ENCODE measurements at regions not wholly inside any gene's neighbourhood (a gene's known extent, or its start where the extent isn't known, plus 50 kb on each side); places are given as distances from the start of the nearest gene placed in this dataset.

- no peak overlapping the region for H3K4me3 ChIP-seq (ENCODE audit: low read depth, low read length)
- H3K9ac ChIP-seq (ENCODE audit: low read length): no peak overlapping the region
- H2BK120ac ChIP-seq (ENCODE audit: insufficient read depth, low read length, poor library complexity): no peak overlapping the region
- H2AK5ac ChIP-seq (ENCODE audit: low read length): no peak overlapping the region
- no peak overlapping the region for H2BK5ac ChIP-seq (ENCODE audit: low read depth, low read length, poor library complexity)
- no peak overlapping the region for H3K18ac ChIP-seq (ENCODE audit: low read length)
- no peak overlapping the region for H4K91ac ChIP-seq (ENCODE audit: low read depth, low read length)
- H3K14ac ChIP-seq (ENCODE audit: low read length): no peak overlapping the region
- H2BK12ac ChIP-seq (ENCODE audit: low read length): no peak overlapping the region
- H3K79me1 ChIP-seq (ENCODE audit: low read length): no peaks in the 10 kb centered on the region
- H3K27me3 ChIP-seq (ENCODE audit: insufficient read depth, low read length): no peaks in the 10 kb centered on the region
- no peaks in the 10 kb centered on the region for H3K9me3 ChIP-seq (ENCODE audit: insufficient read depth, low read depth, low read length)
- no peak overlapping the region for H4K12ac ChIP-seq (ENCODE audit: low read depth, low read length)
- H4K8ac ChIP-seq (ENCODE audit: low read depth, low read length): no peak overlapping the region
- H3K4ac ChIP-seq (ENCODE audit: low read depth, low read length): no peak overlapping the region
- no peaks in the 10 kb centered on the region for H3K36me3 ChIP-seq (ENCODE audit: control insufficient read depth in 1 of 2, insufficient read depth in 2 of 2, low read length in 2 of 2)
- H3K79me2 ChIP-seq (ENCODE audit: control insufficient read depth, insufficient read depth, low read length, poor library complexity): no peaks in the 10 kb centered on the region
- no peak overlapping the region for H3K23ac ChIP-seq (ENCODE audit: low read length)
- H3K4me2 ChIP-seq (ENCODE audit: low read length): no peak overlapping the region
- H3K4me1 ChIP-seq (ENCODE audit: control insufficient read depth in 1 of 2, insufficient read depth in 2 of 2, low read length in 2 of 2): no peaks in the 10 kb centered on the region
- no peak for DNase-seq
- no peak overlapping the region for H3K27ac ChIP-seq (ENCODE audit: low read depth, low read length)
- no peak overlapping the region for H2AFZ ChIP-seq (ENCODE audit: insufficient read depth, low read length, poor library complexity)
- WGBS (ENCODE audit: extremely low coverage, insufficient coverage, insufficient read length): no CpG with 5 or more reads among the region's 2 CpGs
Observed at GRCh38 chr16:52647588-52647987, 100.6 kb upstream of the TOX3 start.

DNA sequence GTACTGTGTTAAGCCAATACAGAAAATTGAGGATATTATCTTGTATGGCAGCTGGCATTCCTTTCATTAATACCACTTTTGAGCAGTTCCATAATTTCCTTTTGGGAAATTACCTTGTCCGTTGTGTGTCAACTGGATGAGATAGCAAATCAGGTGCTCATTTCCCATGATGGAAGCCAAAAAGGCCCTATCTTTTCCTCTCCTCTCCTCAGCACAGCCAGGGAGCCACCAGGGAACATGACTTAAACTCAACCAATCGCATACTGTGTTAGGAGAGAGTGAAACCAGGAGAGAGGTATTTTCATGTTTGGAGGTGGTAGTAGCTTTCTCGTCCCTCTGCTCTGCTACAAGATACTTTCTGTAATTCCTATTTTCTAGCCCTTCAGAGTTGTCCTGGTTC, 96.1 kb upstream of the TOX3 start:
- Histone ChIP-seq H3K9me3 (ENCODE audit: insufficient read depth, low read depth, low read length) (no peaks in the 10 kb centered on the region), H3K36me3 (ENCODE audit: control insufficient read depth in 1 of 2, insufficient read depth in 2 of 2, low read length in 2 of 2) (no peaks in the 10 kb centered on the region), H3K4me3 (ENCODE audit: low read depth, low read length) (no peak overlapping the region), H3K79me1 (ENCODE audit: low read length) (no peaks in the 10 kb centered on the region), H3K9ac (ENCODE audit: low read length) (no peak overlapping the region), H3K27me3 (ENCODE audit: insufficient read depth, low read length) (no peaks in the 10 kb centered on the region), H3K14ac (ENCODE audit: low read length) (no peak overlapping the region), H3K4me2 (ENCODE audit: low read length) (no peak overlapping the region), H3K4me1 (ENCODE audit: control insufficient read depth in 1 of 2, insufficient read depth in 2 of 2, low read length in 2 of 2) (no peaks in the 10 kb centered on the region), H2BK12ac (ENCODE audit: low read length) (no peak overlapping the region), H2BK120ac (ENCODE audit: insufficient read depth, low read length, poor library complexity) (no peak overlapping the region), H4K12ac (ENCODE audit: low read depth, low read length) (no peak overlapping the region), H2BK5ac (ENCODE audit: low read depth, low read length, poor library complexity) (no peak overlapping the region), H3K23ac (ENCODE audit: low read length) (no peak overlapping the region), H4K91ac (ENCODE audit: low read depth, low read length) (no peak overlapping the region), H4K8ac (ENCODE audit: low read depth, low read length) (no peak overlapping the region), H2AK5ac (ENCODE audit: low read length) (no peak overlapping the region), H3K4ac (ENCODE audit: low read depth, low read length) (no peak overlapping the region), H2AFZ (ENCODE audit: insufficient read depth, low read length, poor library complexity) (no peak overlapping the region), H3K79me2 (ENCODE audit: control insufficient read depth, insufficient read depth, low read length, poor library complexity) (no peaks in the 10 kb centered on the region), H3K18ac (ENCODE audit: low read length) (no peak overlapping the region), H3K27ac (ENCODE audit: low read depth, low read length) (no peak overlapping the region)
- no peak for DNase-seq
- no CpG with 5 or more reads among the region's 3 CpGs for WGBS (ENCODE audit: extremely low coverage, insufficient coverage, insufficient read length)

DNA sequence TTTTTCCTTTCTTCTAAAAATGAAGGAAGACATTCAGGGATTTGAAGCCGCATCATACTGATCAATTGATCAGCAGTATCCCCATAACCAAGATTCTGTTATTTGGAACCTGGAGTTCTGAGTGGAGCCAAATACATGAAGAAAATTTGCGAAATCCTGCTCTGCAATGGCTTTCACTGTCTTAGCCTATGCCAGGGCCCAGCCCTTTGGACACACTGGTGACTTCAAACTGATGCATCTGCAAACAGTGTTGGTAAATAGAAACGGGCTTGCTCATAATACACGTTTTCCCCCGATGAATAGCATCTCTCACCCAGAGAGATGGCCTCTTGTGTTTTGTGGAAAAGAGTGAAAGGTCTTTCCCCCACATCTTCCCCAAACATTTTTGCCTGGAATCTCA, 87.6 kb upstream of the TOX3 start:
- Histone ChIP-seq H3K4me2 (ENCODE audit: low read length) (no peak overlapping the region), H3K9ac (ENCODE audit: low read length) (no peak overlapping the region), H3K18ac (ENCODE audit: low read length) (no peak overlapping the region), H4K12ac (ENCODE audit: low read depth, low read length) (no peak overlapping the region), H2BK5ac (ENCODE audit: low read depth, low read length, poor library complexity) (no peak overlapping the region), H2BK120ac (ENCODE audit: insufficient read depth, low read length, poor library complexity) (no peak overlapping the region), H3K79me1 (ENCODE audit: low read length) (no peaks in the 10 kb centered on the region), H2AFZ (ENCODE audit: insufficient read depth, low read length, poor library complexity) (no peak overlapping the region), H3K4me3 (ENCODE audit: low read depth, low read length) (no peak overlapping the region), H2BK12ac (ENCODE audit: low read length) (no peak overlapping the region), H4K8ac (ENCODE audit: low read depth, low read length) (no peak overlapping the region), H3K27ac (ENCODE audit: low read depth, low read length) (no peak overlapping the region), H3K27me3 (ENCODE audit: insufficient read depth, low read length) (no peaks in the 10 kb centered on the region), H3K4ac (ENCODE audit: low read depth, low read length) (no peak overlapping the region), H3K4me1 (ENCODE audit: control insufficient read depth in 1 of 2, insufficient read depth in 2 of 2, low read length in 2 of 2) (no peaks in the 10 kb centered on the region), H2AK5ac (ENCODE audit: low read length) (no peak overlapping the region), H3K36me3 (ENCODE audit: control insufficient read depth in 1 of 2, insufficient read depth in 2 of 2, low read length in 2 of 2) (no peaks in the 10 kb centered on the region), H3K14ac (ENCODE audit: low read length) (no peak overlapping the region), H3K79me2 (ENCODE audit: control insufficient read depth, insufficient read depth, low read length, poor library complexity) (no peaks in the 10 kb centered on the region), H3K9me3 (ENCODE audit: insufficient read depth, low read depth, low read length) (no peaks in the 10 kb centered on the region), H3K23ac (ENCODE audit: low read length) (no peak overlapping the region), H4K91ac (ENCODE audit: low read depth, low read length) (no peak overlapping the region)
- no CpG with 5 or more reads among the region's 5 CpGs for WGBS (ENCODE audit: extremely low coverage, insufficient coverage, insufficient read length)
- DNase-seq: no peak

DNA sequence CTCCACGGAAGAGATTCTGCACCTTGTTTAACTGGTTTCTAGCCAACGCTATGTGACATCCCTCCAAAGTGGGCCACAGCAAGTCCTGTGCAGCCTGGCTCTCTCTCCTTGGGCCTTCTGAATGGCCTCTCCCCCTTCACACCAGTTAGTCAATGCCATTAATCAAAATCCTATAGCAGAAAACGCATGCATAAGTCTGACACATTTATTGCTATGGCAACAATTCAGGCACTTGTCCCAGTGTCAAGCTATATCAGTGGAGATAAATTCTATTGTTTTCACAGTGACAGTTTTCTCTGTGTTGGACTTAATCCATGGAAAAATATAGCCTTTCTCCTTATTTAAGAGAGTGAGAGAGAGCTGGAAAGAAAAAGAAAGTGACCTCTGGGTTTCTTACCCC, 87.2 kb upstream of the TOX3 start:
- no peak for DNase-seq
- Histone ChIP-seq H3K79me2 (ENCODE audit: control insufficient read depth, insufficient read depth, low read length, poor library complexity) (no peaks in the 10 kb centered on the region), H3K27me3 (ENCODE audit: insufficient read depth, low read length) (no peaks in the 10 kb centered on the region), H3K4me3 (ENCODE audit: low read depth, low read length) (no peak overlapping the region), H3K36me3 (ENCODE audit: control insufficient read depth in 1 of 2, insufficient read depth in 2 of 2, low read length in 2 of 2) (no peaks in the 10 kb centered on the region), H3K4me2 (ENCODE audit: low read length) (no peak overlapping the region), H2BK5ac (ENCODE audit: low read depth, low read length, poor library complexity) (no peak overlapping the region), H3K23ac (ENCODE audit: low read length) (no peak overlapping the region), H2AFZ (ENCODE audit: insufficient read depth, low read length, poor library complexity) (no peak overlapping the region), H4K12ac (ENCODE audit: low read depth, low read length) (no peak overlapping the region), H3K9me3 (ENCODE audit: insufficient read depth, low read depth, low read length) (no peaks in the 10 kb centered on the region), H3K9ac (ENCODE audit: low read length) (no peak overlapping the region), H3K4me1 (ENCODE audit: control insufficient read depth in 1 of 2, insufficient read depth in 2 of 2, low read length in 2 of 2) (no peaks in the 10 kb centered on the region), H3K79me1 (ENCODE audit: low read length) (no peaks in the 10 kb centered on the region), H4K91ac (ENCODE audit: low read depth, low read length) (no peak overlapping the region), H2AK5ac (ENCODE audit: low read length) (no peak overlapping the region), H3K18ac (ENCODE audit: low read length) (no peak overlapping the region), H3K27ac (ENCODE audit: low read depth, low read length) (no peak overlapping the region), H2BK12ac (ENCODE audit: low read length) (no peak overlapping the region), H4K8ac (ENCODE audit: low read depth, low read length) (no peak overlapping the region), H2BK120ac (ENCODE audit: insufficient read depth, low read length, poor library complexity) (no peak overlapping the region), H3K14ac (ENCODE audit: low read length) (no peak overlapping the region), H3K4ac (ENCODE audit: low read depth, low read length) (no peak overlapping the region)
- no CpG with 5 or more reads among the region's 3 CpGs for WGBS (ENCODE audit: extremely low coverage, insufficient coverage, insufficient read length)
